WERI-Rb-1 (cell line): ENCODE measurements at regions not wholly inside any gene's neighbourhood (a gene's known extent, or its start where the extent isn't known, plus 50 kb on each side); places are given as distances from the start of the nearest gene placed in this dataset.

Source experiments
- DNase-seq: peaks from one replicate; pipeline ENCODE4 v3.0.0-alpha.2; 2020
- H3K27ac ChIP-seq: fragments of 250-450 bp; sonication (Bioruptor Pico); 2 replicates; pipeline ENCODE4 v1.5.1; 2020; ENCODE audit warnings: mild to moderate bottlenecking, moderate library complexity
- H3K27me3 ChIP-seq: fragments of 250-450 bp; sonication (Bioruptor Pico); 2 replicates; pipeline ENCODE4 v1.5.1; 2021; ENCODE audit warnings: mild to moderate bottlenecking, low read depth, moderate library complexity; ENCODE audit not compliant: insufficient read depth, severe bottlenecking
- H3K36me3 ChIP-seq: fragments of 250-450 bp; sonication (Bioruptor Pico); 2 replicates; pipeline ENCODE4 v1.5.1; 2020; ENCODE audit warnings: mild to moderate bottlenecking, moderate library complexity
- H3K4me3 ChIP-seq: 2 replicates; pipeline ENCODE4 v1.5.1; 2011; ENCODE audit warnings: low read depth, mild to moderate bottlenecking, control low read depth, low read length
- H3K9me3 ChIP-seq: fragments of 250-450 bp; sonication (Bioruptor Pico); 2 replicates; pipeline ENCODE4 v1.5.1; 2021; ENCODE audit warnings: mild to moderate bottlenecking, moderate library complexity; ENCODE audit not compliant: severe bottlenecking
- CTCF ChIP-seq: IDR thresholded peaks from 2 replicates; pipeline ENCODE4 v1.5.1; 2011; ENCODE audit warnings: low read depth, mild to moderate bottlenecking, control low read depth, inconsistent platforms, low read length

- H3K4me3 ChIP-seq, result no peak overlapping the region
- no peaks in the 10 kb centered on the region for H3K9me3 ChIP-seq
- H3K27me3 ChIP-seq, result no peaks in the 10 kb centered on the region
- no peak overlapping the region for H3K27ac ChIP-seq
- no peaks in the 10 kb centered on the region for H3K36me3 ChIP-seq
- no peak for DNase-seq
- no peak for TF ChIP-seq CTCF
Observed at GRCh38 chr18:70732916-70733315, 444.1 kb downstream of the SOCS6 start.

GRCh38 chr18:70732188-70732587 lies 443.3 kb downstream of the SOCS6 start:
- H3K9me3 ChIP-seq, result no peaks in the 10 kb centered on the region
- no peak for DNase-seq
- H3K4me3 ChIP-seq, result no peak overlapping the region
- no peaks in the 10 kb centered on the region for H3K27me3 ChIP-seq
- no peak overlapping the region for H3K27ac ChIP-seq
- H3K36me3 ChIP-seq, result no peaks in the 10 kb centered on the region
- TF ChIP-seq CTCF, result no peak

GRCh38 chr18:70720607-70721006 lies 431.8 kb downstream of the SOCS6 start:
- Histone ChIP-seq H3K4me3 (no peak overlapping the region), H3K27ac (no peak overlapping the region), H3K9me3 (no peaks in the 10 kb centered on the region), H3K36me3 (no peaks in the 10 kb centered on the region), H3K27me3 (no peaks in the 10 kb centered on the region)
- no peak for TF ChIP-seq CTCF
- DNase-seq, result no peak

GRCh38 chr18:70709720-70710119 lies 420.9 kb downstream of the SOCS6 start:
- Histone ChIP-seq H3K9me3 (no peaks in the 10 kb centered on the region), H3K27ac (no peak overlapping the region), H3K36me3 (no peaks in the 10 kb centered on the region), H3K4me3 (no peak overlapping the region), H3K27me3 (no peaks in the 10 kb centered on the region)
- no peak for DNase-seq
- TF ChIP-seq CTCF, result no peak

- no peak for TF ChIP-seq CTCF
- Histone ChIP-seq H3K27ac (no peak overlapping the region), H3K4me3 (no peak overlapping the region), H3K9me3 (no peaks in the 10 kb centered on the region), H3K27me3 (no peaks in the 10 kb centered on the region), H3K36me3 (no peaks in the 10 kb centered on the region)
- DNase-seq, result no peak
Observed at GRCh38 chr18:70709144-70709543, 420.3 kb downstream of the SOCS6 start.

- Histone ChIP-seq H3K27ac (no peak overlapping the region), H3K9me3 (no peaks in the 10 kb centered on the region), H3K4me3 (no peak overlapping the region), H3K27me3 (no peaks in the 10 kb centered on the region), H3K36me3 (no peaks in the 10 kb centered on the region)
- TF ChIP-seq CTCF, result no peak
- DNase-seq, result no peak
Observed at GRCh38 chr18:70705831-70706416, 417.1 kb downstream of the SOCS6 start.
